ENCODE measurements at regions not wholly inside any gene's neighbourhood (a gene's known extent, or its start where the extent isn't known, plus 50 kb on each side); places are given as distances from the start of the nearest gene placed in this dataset.

GRCh38 chr9:24449976-24450375, 95.7 kb downstream of the IZUMO3 start:
- H3F3A ChIP-seq (ENCODE audit: insufficient read depth): no peaks in the 10 kb centered on the region
- TF ChIP-seq EZH2 (IDR thresholded peaks at IDR 0.05; ENCODE audit: insufficient read depth, poor library complexity, severe bottlenecking) (no peak), EZH2phosphoT487 (IDR thresholded peaks at IDR 0.05; ENCODE audit: insufficient read depth, low read depth) (no peak)
- WGBS, 2 experiments (ENCODE audit: low coverage in 1 of 2, low lambda C conversion rate in 2 of 2, missing lambda C conversion rate in 2 of 2): 7 to 13% methylated on average over 1 of the region's 1 CpG
- no peak overlapping the region for H3K4me2 ChIP-seq (ENCODE audit: unreplicated experiment)
- no peak overlapping the region for H3K9ac ChIP-seq
- H3K4me1 ChIP-seq (ENCODE audit: insufficient read depth): no peaks in the 10 kb centered on the region
- in situ Hi-C loops (cut with MboI): no loop called here
- no peaks in the 10 kb centered on the region for H4K20me1 ChIP-seq (ENCODE audit: insufficient read depth)
- no peak overlapping the region for H3K27ac ChIP-seq
- H3K9me3 ChIP-seq (ENCODE audit: low read depth): no peaks in the 10 kb centered on the region
- H3K27me3 ChIP-seq (replicated peaks; ENCODE audit: insufficient read depth): no peaks in the 10 kb centered on the region
- no peaks in the 10 kb centered on the region for H3K9me2 ChIP-seq (ENCODE audit: insufficient read depth)
- H3K79me2 ChIP-seq (ENCODE audit: insufficient read depth): no peaks in the 10 kb centered on the region
- H3K4me3 ChIP-seq: no peak overlapping the region
- H2AFZ ChIP-seq: no peak overlapping the region
- no peak for DNase-seq
- no peaks in the 10 kb centered on the region for H3K36me3 ChIP-seq (ENCODE audit: low read depth)

- peaks cover 3% of the 10 kb centered on the region for H3K9me3 ChIP-seq (ENCODE audit: low read depth)
- no peak overlapping the region for H2AFZ ChIP-seq
- H3K27ac ChIP-seq: no peak overlapping the region
- no peak overlapping the region for H3K4me2 ChIP-seq (ENCODE audit: unreplicated experiment)
- no peak for DNase-seq
- no peaks in the 10 kb centered on the region for H3K9me2 ChIP-seq (ENCODE audit: insufficient read depth)
- H3K4me3 ChIP-seq: no peak overlapping the region
- no peaks in the 10 kb centered on the region for H3K4me1 ChIP-seq (ENCODE audit: insufficient read depth)
- no peaks in the 10 kb centered on the region for H3K79me2 ChIP-seq (ENCODE audit: insufficient read depth)
- in situ Hi-C loops (cut with MboI): no loop called here
- H4K20me1 ChIP-seq (ENCODE audit: insufficient read depth): no peaks in the 10 kb centered on the region
- no peaks in the 10 kb centered on the region for H3K27me3 ChIP-seq (replicated peaks; ENCODE audit: insufficient read depth)
- H3K9ac ChIP-seq: no peak overlapping the region
- H3K36me3 ChIP-seq (ENCODE audit: low read depth): no peaks in the 10 kb centered on the region; the same call in 1 of the 2 replicates
- TF ChIP-seq EZH2 (IDR thresholded peaks at IDR 0.05; ENCODE audit: insufficient read depth, poor library complexity, severe bottlenecking) (no peak), EZH2phosphoT487 (IDR thresholded peaks at IDR 0.05; ENCODE audit: insufficient read depth, low read depth) (no peak)
- H3F3A ChIP-seq (ENCODE audit: insufficient read depth): no peaks in the 10 kb centered on the region
Measured at GRCh38 chr9:24439456-24439855, 106.2 kb downstream of the IZUMO3 start.

- Histone ChIP-seq H3K9me2 (ENCODE audit: insufficient read depth) (no peaks in the 10 kb centered on the region), H3K9me3 (ENCODE audit: low read depth) (peaks cover 3% of the 10 kb centered on the region), H2AFZ (no peak overlapping the region), H3K36me3 (ENCODE audit: low read depth) (no peaks in the 10 kb centered on the region; the same call in 1 of the 2 replicates), H3K27me3 (replicated peaks; ENCODE audit: insufficient read depth) (no peaks in the 10 kb centered on the region), H3K4me3 (no peak overlapping the region), H3K79me2 (ENCODE audit: insufficient read depth) (no peaks in the 10 kb centered on the region), H3K9ac (no peak overlapping the region), H3K4me2 (ENCODE audit: unreplicated experiment) (no peak overlapping the region), H4K20me1 (ENCODE audit: insufficient read depth) (no peaks in the 10 kb centered on the region), H3K4me1 (ENCODE audit: insufficient read depth) (no peaks in the 10 kb centered on the region), H3K27ac (no peak overlapping the region), H3F3A (ENCODE audit: insufficient read depth) (no peaks in the 10 kb centered on the region)
- TF ChIP-seq EZH2 (IDR thresholded peaks at IDR 0.05; ENCODE audit: insufficient read depth, poor library complexity, severe bottlenecking) (no peak), EZH2phosphoT487 (IDR thresholded peaks at IDR 0.05; ENCODE audit: insufficient read depth, low read depth) (no peak)
- in situ Hi-C loops (cut with MboI): no loop called here
- WGBS, 2 experiments (ENCODE audit: low coverage in 1 of 2, low lambda C conversion rate in 2 of 2, missing lambda C conversion rate in 2 of 2): 6 to 8% methylated on average over 3 of the region's 3 CpGs
- DNase-seq: no peak
Measured at GRCh38 chr9:24438876-24439275, 106.8 kb downstream of the IZUMO3 start.

- Histone ChIP-seq H4K20me1 (ENCODE audit: insufficient read depth) (no peaks in the 10 kb centered on the region), H3F3A (ENCODE audit: insufficient read depth) (no peaks in the 10 kb centered on the region), H3K36me3 (ENCODE audit: low read depth) (no peaks in the 10 kb centered on the region; the same call in 1 of the 2 replicates), H3K27ac (no peak overlapping the region), H3K4me3 (no peak overlapping the region), H2AFZ (no peak overlapping the region), H3K79me2 (ENCODE audit: insufficient read depth) (no peaks in the 10 kb centered on the region), H3K4me2 (ENCODE audit: unreplicated experiment) (no peak overlapping the region), H3K9me3 (ENCODE audit: low read depth) (peaks cover 3% of the 10 kb centered on the region), H3K9me2 (ENCODE audit: insufficient read depth) (no peaks in the 10 kb centered on the region), H3K27me3 (replicated peaks; ENCODE audit: insufficient read depth) (no peaks in the 10 kb centered on the region), H3K4me1 (ENCODE audit: insufficient read depth) (no peaks in the 10 kb centered on the region), H3K9ac (no peak overlapping the region)
- in situ Hi-C loops (cut with MboI): no loop called here
- 10 to 30% methylated on average over 1 of the region's 1 CpG for WGBS, 2 experiments (ENCODE audit: low coverage in 1 of 2, low lambda C conversion rate in 2 of 2, missing lambda C conversion rate in 2 of 2)
- TF ChIP-seq EZH2 (IDR thresholded peaks at IDR 0.05; ENCODE audit: insufficient read depth, poor library complexity, severe bottlenecking): no peak
- TF ChIP-seq EZH2phosphoT487 (IDR thresholded peaks at IDR 0.05; ENCODE audit: insufficient read depth, low read depth): no peak
- DNase-seq: no peak
Measured at GRCh38 chr9:24436761-24437160, 108.9 kb downstream of the IZUMO3 start.

GRCh38 chr9:24434183-24434582, 111.5 kb downstream of the IZUMO3 start:
- Histone ChIP-seq H3K9me3 (ENCODE audit: low read depth) (peaks cover 3% of the 10 kb centered on the region), H3K4me1 (ENCODE audit: insufficient read depth) (no peaks in the 10 kb centered on the region), H3K4me3 (no peak overlapping the region), H3K36me3 (ENCODE audit: low read depth) (no peaks in the 10 kb centered on the region; the same call in 1 of the 2 replicates), H3K79me2 (ENCODE audit: insufficient read depth) (no peaks in the 10 kb centered on the region), H2AFZ (no peak overlapping the region), H4K20me1 (ENCODE audit: insufficient read depth) (no peaks in the 10 kb centered on the region), H3K9me2 (ENCODE audit: insufficient read depth) (no peaks in the 10 kb centered on the region), H3K27ac (no peak overlapping the region), H3K27me3 (replicated peaks; ENCODE audit: insufficient read depth) (no peaks in the 10 kb centered on the region), H3F3A (ENCODE audit: insufficient read depth) (no peaks in the 10 kb centered on the region), H3K4me2 (ENCODE audit: unreplicated experiment) (no peak overlapping the region), H3K9ac (no peak overlapping the region)
- in situ Hi-C loops (cut with MboI): no loop called here
- no peak for DNase-seq
- WGBS, 2 experiments (ENCODE audit: low coverage in 1 of 2, low lambda C conversion rate in 2 of 2, missing lambda C conversion rate in 2 of 2): 0% methylated on average over 1 of the region's 1 CpG
- no peak for TF ChIP-seq EZH2phosphoT487 (IDR thresholded peaks at IDR 0.05; ENCODE audit: insufficient read depth, low read depth)
